Hepatocyte (in vitro differentiated cells): ENCODE measurements at regions not wholly inside any gene's neighbourhood (a gene's known extent, or its start where the extent isn't known, plus 50 kb on each side); places are given as distances from the start of the nearest gene placed in this dataset.

ENCODE experiments used
- DNase-seq: peaks from one replicate; pipeline ENCODE4 v3.0.0-alpha.2; 2016; ENCODE audit warnings: low spot score
- H2AFZ ChIP-seq: fragments of 200-600 bp; sonication (generic); 2 replicates; pipeline ENCODE4 v1.6.0; 2016; ENCODE audit warnings: antibody characterized with exemption, mild to moderate bottlenecking
- H3K27ac ChIP-seq: fragments of 200-600 bp; sonication (generic); 2 replicates; pipeline ENCODE4 v1.5.1; 2016; ENCODE audit warnings: mild to moderate bottlenecking
- H3K27me3 ChIP-seq: fragments of 200-600 bp; sonication (generic); 2 replicates; pipeline ENCODE4 v1.6.1; 2016
- H3K36me3 ChIP-seq: fragments of 200-600 bp; sonication (generic); replicated peaks from 2 replicates; pipeline ENCODE4 v1.5.1; 2016; ENCODE audit warnings: low read depth; ENCODE audit not compliant: insufficient read depth
- H3K4me1 ChIP-seq: fragments of 200-600 bp; sonication (generic); 2 replicates; pipeline ENCODE4 v1.5.1; 2016; ENCODE audit warnings: mild to moderate bottlenecking, moderate library complexity; ENCODE audit not compliant: insufficient read depth
- H3K4me2 ChIP-seq: fragments of 200-600 bp; sonication (generic); 2 replicates; pipeline ENCODE4 v1.6.0; 2016
- H3K4me3 ChIP-seq: fragments of 200-600 bp; sonication (generic); 2 replicates; pipeline ENCODE4 v1.5.1; 2016; ENCODE audit warnings: mild to moderate bottlenecking
- H3K79me2 ChIP-seq: fragments of 200-600 bp; sonication (generic); 2 replicates; pipeline ENCODE4 v1.6.0; 2017; ENCODE audit warnings: mild to moderate bottlenecking
- H3K9me2 ChIP-seq: fragments of 200-600 bp; sonication (generic); replicated peaks from 2 replicates; pipeline ENCODE4 v1.6.0; 2017; ENCODE audit warnings: mild to moderate bottlenecking; ENCODE audit not compliant: insufficient read depth
- H3K9me3 ChIP-seq: fragments of 200-600 bp; sonication (generic); 2 replicates; pipeline ENCODE4 v1.5.1; 2016; ENCODE audit warnings: low read depth, mild to moderate bottlenecking
- H4K20me1 ChIP-seq: fragments of 200-600 bp; sonication (generic); 2 replicates; pipeline ENCODE4 v1.6.0; 2016; ENCODE audit warnings: mild to moderate bottlenecking; ENCODE audit not compliant: insufficient read depth, poor library complexity, severe bottlenecking
- EZH2 ChIP-seq: fragments of 200-600 bp; sonication (generic); IDR thresholded peaks from 2 replicates; pipeline ENCODE4 v1.6.1; 2016; ENCODE audit warnings: antibody characterized with exemption, mild to moderate bottlenecking, borderline replicate concordance
- EZH2phosphoT487 ChIP-seq: fragments of 200-600 bp; sonication (generic); IDR thresholded peaks from one replicate; pipeline ENCODE4 v1.6.1; 2018; ENCODE audit warnings: antibody characterized with exemption, mild to moderate bottlenecking, low read depth, moderate library complexity; ENCODE audit not compliant: unreplicated experiment, severe bottlenecking
- WGBS: methylation state at CpG from one replicate; pipeline ENCODE4 v1.1.6; 2016; ENCODE audit warnings: low lambda C conversion rate; ENCODE audit errors: missing lambda C conversion rate; 5-methylcytosine and 5-hydroxymethylcytosine counted together
- TF ChIP-seq, protein P1 (sequence below): fragments of 200-600 bp; sonication (generic); IDR thresholded peaks from 2 replicates; pipeline ENCODE4 v1.5.1; 2016; ENCODE audit warnings: antibody characterized with exemption, mild to moderate bottlenecking; ENCODE audit not compliant: poor library complexity

DNA sequence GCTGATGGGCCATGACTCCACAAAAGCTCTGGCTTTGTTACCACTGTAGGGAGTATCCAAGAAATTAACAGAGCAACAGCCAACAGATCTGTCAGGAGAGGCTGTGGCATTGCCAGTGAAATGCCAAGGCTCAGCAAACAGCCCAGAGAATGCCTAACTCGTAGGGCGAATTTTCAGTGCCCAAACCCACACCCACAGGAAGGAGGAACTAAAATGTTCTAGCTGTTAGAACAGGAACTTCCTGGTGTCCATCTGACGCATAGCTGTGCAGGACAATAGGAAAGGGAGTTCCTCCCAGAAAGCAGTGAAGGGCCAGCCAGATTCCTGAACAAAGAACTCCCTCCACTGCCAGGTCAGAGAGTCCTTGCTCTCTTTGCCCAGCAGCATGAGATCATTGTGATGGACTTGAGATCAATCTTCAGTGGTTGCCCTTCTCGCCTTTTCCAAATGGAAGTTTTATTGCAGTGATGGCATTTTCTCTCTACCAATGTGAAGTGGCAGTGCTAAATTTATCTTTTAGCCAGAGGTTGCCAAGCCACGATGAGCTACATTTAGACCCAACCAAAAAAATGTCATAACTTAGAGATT lies 224.2 kb upstream of the STARD13 start:
- no peaks in the 10 kb centered on the region for H3K9me2 ChIP-seq
- TF ChIP-seq EZH2 (no peak), EZH2phosphoT487 (no peak)
- TF ChIP-seq, protein P1, sequence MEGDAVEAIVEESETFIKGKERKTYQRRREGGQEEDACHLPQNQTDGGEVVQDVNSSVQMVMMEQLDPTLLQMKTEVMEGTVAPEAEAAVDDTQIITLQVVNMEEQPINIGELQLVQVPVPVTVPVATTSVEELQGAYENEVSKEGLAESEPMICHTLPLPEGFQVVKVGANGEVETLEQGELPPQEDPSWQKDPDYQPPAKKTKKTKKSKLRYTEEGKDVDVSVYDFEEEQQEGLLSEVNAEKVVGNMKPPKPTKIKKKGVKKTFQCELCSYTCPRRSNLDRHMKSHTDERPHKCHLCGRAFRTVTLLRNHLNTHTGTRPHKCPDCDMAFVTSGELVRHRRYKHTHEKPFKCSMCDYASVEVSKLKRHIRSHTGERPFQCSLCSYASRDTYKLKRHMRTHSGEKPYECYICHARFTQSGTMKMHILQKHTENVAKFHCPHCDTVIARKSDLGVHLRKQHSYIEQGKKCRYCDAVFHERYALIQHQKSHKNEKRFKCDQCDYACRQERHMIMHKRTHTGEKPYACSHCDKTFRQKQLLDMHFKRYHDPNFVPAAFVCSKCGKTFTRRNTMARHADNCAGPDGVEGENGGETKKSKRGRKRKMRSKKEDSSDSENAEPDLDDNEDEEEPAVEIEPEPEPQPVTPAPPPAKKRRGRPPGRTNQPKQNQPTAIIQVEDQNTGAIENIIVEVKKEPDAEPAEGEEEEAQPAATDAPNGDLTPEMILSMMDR = no peak
- no peak overlapping the region for H3K4me3 ChIP-seq
- no peaks in the 10 kb centered on the region for H3K27me3 ChIP-seq
- H2AFZ ChIP-seq = no peak overlapping the region
- H3K9me3 ChIP-seq = no peaks in the 10 kb centered on the region
- WGBS = 95% methylated on average over 5 of the region's 5 CpGs
- no peaks in the 10 kb centered on the region for H3K4me1 ChIP-seq
- H3K4me2 ChIP-seq = no peak overlapping the region
- no peak overlapping the region for H3K27ac ChIP-seq
- H3K79me2 ChIP-seq = no peaks in the 10 kb centered on the region
- no peak for DNase-seq
- H3K36me3 ChIP-seq = no peaks in the 10 kb centered on the region
- no peaks in the 10 kb centered on the region for H4K20me1 ChIP-seq

DNA sequence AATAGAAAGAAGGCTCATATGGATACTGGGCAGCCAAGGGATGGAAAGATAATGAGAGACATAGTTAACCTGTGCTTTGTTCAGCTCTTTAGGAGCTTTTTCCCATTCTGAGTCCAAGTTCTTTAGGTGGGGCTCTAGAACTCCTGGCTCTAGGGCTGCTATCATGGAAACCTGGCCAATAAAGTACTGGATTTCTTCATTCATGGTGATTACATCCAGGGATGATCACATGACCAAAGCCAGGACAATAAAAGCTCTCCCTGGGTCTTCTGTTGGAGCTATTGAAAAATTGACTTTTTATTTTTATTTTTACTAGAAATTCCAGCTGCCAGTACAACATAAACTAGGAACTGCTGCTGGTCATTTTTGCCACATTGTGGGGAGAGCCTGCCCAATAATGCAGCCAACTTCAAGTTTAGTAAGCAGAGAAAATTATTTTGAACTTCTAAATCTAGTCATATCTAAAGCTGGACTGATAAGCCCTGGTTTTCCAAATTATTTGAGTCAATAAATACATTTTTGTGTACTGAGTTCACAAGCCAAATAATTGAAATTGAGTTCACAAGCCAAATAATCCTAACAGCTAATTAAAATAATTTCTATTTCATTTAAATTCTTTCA lies 224.9 kb upstream of the STARD13 start:
- H4K20me1 ChIP-seq = no peaks in the 10 kb centered on the region
- no peak overlapping the region for H3K27ac ChIP-seq
- no peaks in the 10 kb centered on the region for H3K4me1 ChIP-seq
- no peaks in the 10 kb centered on the region for H3K9me3 ChIP-seq
- DNase-seq = no peak
- TF ChIP-seq, protein P1 = no peak
- TF ChIP-seq EZH2 (no peak), EZH2phosphoT487 (no peak)
- H3K4me3 ChIP-seq = no peak overlapping the region
- H3K9me2 ChIP-seq = no peaks in the 10 kb centered on the region
- no peak overlapping the region for H2AFZ ChIP-seq
- no peaks in the 10 kb centered on the region for H3K79me2 ChIP-seq
- H3K27me3 ChIP-seq = no peaks in the 10 kb centered on the region
- no peaks in the 10 kb centered on the region for H3K36me3 ChIP-seq
- no peak overlapping the region for H3K4me2 ChIP-seq

- DNase-seq = no peak
- Histone ChIP-seq H3K79me2 (no peaks in the 10 kb centered on the region), H3K9me3 (no peaks in the 10 kb centered on the region), H3K27me3 (no peaks in the 10 kb centered on the region), H3K27ac (no peak overlapping the region), H2AFZ (no peak overlapping the region), H3K4me1 (no peaks in the 10 kb centered on the region), H3K4me2 (no peak overlapping the region), H4K20me1 (no peaks in the 10 kb centered on the region), H3K4me3 (no peak overlapping the region), H3K36me3 (no peaks in the 10 kb centered on the region), H3K9me2 (no peaks in the 10 kb centered on the region)
- 90% methylated on average over 2 of the region's 2 CpGs for WGBS
- TF ChIP-seq, protein P1 = no peak
- TF ChIP-seq EZH2 = no peak
- no peak for TF ChIP-seq EZH2phosphoT487
Measured at GRCh38 chr13:33512880-33513554, 227.5 kb upstream of the STARD13 start.
